Activated naive CD8-positive, alpha-beta T cell treated with anti-CD3 and anti-CD28 coated beads, Interleukin-2, amount 50 U/mL, for 24 hours (primary cell): ENCODE measurements at regions not wholly inside any gene's neighbourhood (a gene's known extent, or its start where the extent isn't known, plus 50 kb on each side); places are given as distances from the start of the nearest gene placed in this dataset.

Source experiments
- ATAC-seq: fragments of 150-1000 bp; cut with Tn5 transposase; one replicate; pipeline ENCODE4 v1.10.0; 2021
- DNase-seq: peaks from one replicate; pipeline ENCODE4 v3.0.0; 2021
- H3K27ac Mint-ChIP-seq: one replicate; pipeline ENCODE4 v1.8.0; 2021; ENCODE audit warnings: mild to moderate bottlenecking, mixed read lengths
- H3K27me3 Mint-ChIP-seq: one replicate; pipeline ENCODE4 v1.8.0; 2021; ENCODE audit warnings: mixed read lengths
- H3K36me3 Mint-ChIP-seq: one replicate; pipeline ENCODE4 v1.8.0; 2021; ENCODE audit warnings: low read depth, mixed read lengths
- H3K4me1 Mint-ChIP-seq: one replicate; pipeline ENCODE4 v1.8.0; 2021; ENCODE audit warnings: mixed read lengths
- H3K4me3 Mint-ChIP-seq: one replicate; pipeline ENCODE4 v1.8.0; 2021; ENCODE audit warnings: mild to moderate bottlenecking, moderate library complexity, mixed read lengths
- H3K9me3 Mint-ChIP-seq: one replicate; pipeline ENCODE4 v1.8.0; 2021; ENCODE audit warnings: mixed read lengths

GRCh38 chr1:228917342-228917741 lies 182.1 kb downstream of the RHOU start:
- H3K36me3 Mint-ChIP-seq = no peaks in the 10 kb centered on the region
- H3K4me1 Mint-ChIP-seq = no peaks in the 10 kb centered on the region
- no peaks in the 10 kb centered on the region for H3K27me3 Mint-ChIP-seq
- no peak for ATAC-seq
- H3K27ac Mint-ChIP-seq = no peak overlapping the region
- H3K4me3 Mint-ChIP-seq = no peak overlapping the region
- no peak for DNase-seq
- peaks cover 3% of the 10 kb centered on the region for H3K9me3 Mint-ChIP-seq

DNA sequence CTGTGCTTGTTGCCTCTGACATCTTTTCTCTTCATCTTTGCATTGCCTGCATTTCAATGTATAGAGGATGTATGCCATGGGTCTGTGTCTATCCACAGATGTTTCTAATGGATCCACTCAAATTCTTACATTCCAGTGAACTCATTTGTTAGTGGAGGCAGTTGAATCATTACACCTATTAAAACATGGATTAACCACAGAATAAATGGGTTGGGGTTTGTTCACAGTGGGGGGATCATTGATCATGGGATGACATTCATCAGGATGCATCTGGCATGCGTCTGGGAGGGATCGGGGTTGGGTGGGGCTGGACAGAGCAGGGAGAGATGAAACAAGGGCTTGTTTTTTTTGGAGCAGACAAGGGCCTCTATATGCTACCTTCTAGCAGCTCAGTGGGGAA lies 182.5 kb downstream of the RHOU start:
- no peaks in the 10 kb centered on the region for H3K36me3 Mint-ChIP-seq
- no peak for ATAC-seq
- no peaks in the 10 kb centered on the region for H3K27me3 Mint-ChIP-seq
- H3K27ac Mint-ChIP-seq = no peak overlapping the region
- no peak overlapping the region for H3K4me3 Mint-ChIP-seq
- peaks cover 3% of the 10 kb centered on the region for H3K9me3 Mint-ChIP-seq
- no peaks in the 10 kb centered on the region for H3K4me1 Mint-ChIP-seq
- no peak for DNase-seq

- no peak overlapping the region for H3K4me3 Mint-ChIP-seq
- no peak for ATAC-seq
- no peak overlapping the region for H3K27ac Mint-ChIP-seq
- no peak for DNase-seq
- no peaks in the 10 kb centered on the region for H3K36me3 Mint-ChIP-seq
- H3K27me3 Mint-ChIP-seq = no peaks in the 10 kb centered on the region
- H3K4me1 Mint-ChIP-seq = no peaks in the 10 kb centered on the region
- peaks cover 3% of the 10 kb centered on the region for H3K9me3 Mint-ChIP-seq
Observed at GRCh38 chr1:228918335-228918734, 183.1 kb downstream of the RHOU start.

GRCh38 chr1:228919914-228920313 lies 184.6 kb downstream of the RHOU start:
- Mint-ChIP-seq H3K36me3 (no peaks in the 10 kb centered on the region), H3K4me3 (no peak overlapping the region), H3K4me1 (no peaks in the 10 kb centered on the region), H3K27ac (no peak overlapping the region), H3K9me3 (peaks cover 3% of the 10 kb centered on the region), H3K27me3 (no peaks in the 10 kb centered on the region)
- ATAC-seq (no peak), DNase-seq (no peak)

GRCh38 chr1:228920831-228921230 lies 185.6 kb downstream of the RHOU start:
- no peak for ATAC-seq
- Mint-ChIP-seq H3K27ac (no peak overlapping the region), H3K4me3 (no peak overlapping the region), H3K36me3 (no peaks in the 10 kb centered on the region), H3K27me3 (no peaks in the 10 kb centered on the region), H3K9me3 (peaks cover 3% of the 10 kb centered on the region), H3K4me1 (no peaks in the 10 kb centered on the region)
- no peak for DNase-seq

DNA sequence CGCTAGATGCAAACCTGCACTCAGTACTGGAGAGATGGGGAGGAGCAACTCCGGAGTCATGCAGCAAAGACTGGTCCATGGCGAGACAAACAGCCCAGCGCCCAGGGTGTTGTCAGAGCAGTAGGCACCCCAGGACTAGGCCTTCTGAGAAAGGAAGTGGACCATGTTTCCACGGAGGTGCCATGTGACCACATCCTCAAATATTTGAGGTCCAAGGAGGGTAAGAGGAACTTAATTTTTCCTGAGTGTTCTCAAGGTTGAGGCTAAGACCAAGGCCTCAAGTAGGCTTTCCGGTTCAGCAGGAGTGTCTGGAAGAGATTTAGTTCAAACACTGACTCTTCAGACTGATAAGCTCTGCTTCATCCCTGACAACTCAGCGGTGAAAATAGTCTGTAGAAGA lies 186.2 kb downstream of the RHOU start:
- Mint-ChIP-seq H3K9me3 (no peaks in the 10 kb centered on the region), H3K27me3 (no peaks in the 10 kb centered on the region), H3K4me3 (no peak overlapping the region), H3K4me1 (no peaks in the 10 kb centered on the region), H3K36me3 (no peaks in the 10 kb centered on the region), H3K27ac (no peak overlapping the region)
- ATAC-seq (no peak), DNase-seq (no peak)

DNA sequence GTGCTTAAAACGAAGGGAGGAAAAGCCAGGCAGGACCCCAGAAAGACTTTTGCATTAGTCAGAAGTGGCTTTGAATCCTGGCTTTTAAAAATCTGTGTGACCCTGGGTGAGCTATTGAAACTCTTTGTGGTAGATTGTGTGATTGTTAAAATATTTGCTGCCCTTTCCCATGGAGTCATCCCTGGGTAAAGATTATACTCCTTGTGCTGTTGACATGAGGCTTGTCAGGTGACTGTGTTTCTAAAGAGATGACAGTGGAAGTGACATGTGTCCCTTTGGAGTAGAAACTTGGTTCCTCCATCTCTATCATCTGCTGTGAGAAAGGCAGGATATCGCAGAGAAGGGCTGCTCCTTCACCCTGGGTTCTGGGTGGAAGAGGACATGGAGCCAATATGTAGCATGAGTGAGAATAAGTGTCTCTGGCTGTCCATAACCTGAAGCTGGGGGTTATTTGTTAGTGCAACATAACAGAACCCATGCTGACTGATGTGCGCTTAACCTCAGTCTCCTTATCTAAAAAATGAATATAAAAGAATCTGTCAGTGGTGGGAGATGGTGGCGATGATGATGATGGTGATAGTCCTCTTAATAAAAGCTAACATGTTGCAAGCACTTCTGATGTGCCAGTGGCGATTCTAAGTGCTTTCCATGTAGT lies 187.6 kb downstream of the RHOU start:
- peaks cover 1% of the 10 kb centered on the region for H3K4me1 Mint-ChIP-seq
- H3K36me3 Mint-ChIP-seq = no peaks in the 10 kb centered on the region
- no peak overlapping the region for H3K27ac Mint-ChIP-seq
- no peak overlapping the region for H3K4me3 Mint-ChIP-seq
- no peaks in the 10 kb centered on the region for H3K9me3 Mint-ChIP-seq
- no peaks in the 10 kb centered on the region for H3K27me3 Mint-ChIP-seq
- no peak for DNase-seq
- ATAC-seq = no peak

- no peaks in the 10 kb centered on the region for H3K9me3 Mint-ChIP-seq
- H3K4me1 Mint-ChIP-seq = peaks cover 9% of the 10 kb centered on the region
- no peak overlapping the region for H3K4me3 Mint-ChIP-seq
- no peaks in the 10 kb centered on the region for H3K36me3 Mint-ChIP-seq
- DNase-seq (no peak), ATAC-seq (no peak)
- H3K27me3 Mint-ChIP-seq = no peaks in the 10 kb centered on the region
- no peak overlapping the region for H3K27ac Mint-ChIP-seq
Observed at GRCh38 chr1:228923973-228924686, 188.9 kb downstream of the RHOU start.

- peaks cover 8% of the 10 kb centered on the region for H3K9me3 Mint-ChIP-seq
- DNase-seq (no peak), ATAC-seq (no peak)
- no peak overlapping the region for H3K4me3 Mint-ChIP-seq
- peaks cover 9% of the 10 kb centered on the region for H3K4me1 Mint-ChIP-seq
- no peaks in the 10 kb centered on the region for H3K27me3 Mint-ChIP-seq
- no peaks in the 10 kb centered on the region for H3K36me3 Mint-ChIP-seq
- no peak overlapping the region for H3K27ac Mint-ChIP-seq
Observed at GRCh38 chr1:228925691-228926090, 190.4 kb downstream of the RHOU start.

DNA sequence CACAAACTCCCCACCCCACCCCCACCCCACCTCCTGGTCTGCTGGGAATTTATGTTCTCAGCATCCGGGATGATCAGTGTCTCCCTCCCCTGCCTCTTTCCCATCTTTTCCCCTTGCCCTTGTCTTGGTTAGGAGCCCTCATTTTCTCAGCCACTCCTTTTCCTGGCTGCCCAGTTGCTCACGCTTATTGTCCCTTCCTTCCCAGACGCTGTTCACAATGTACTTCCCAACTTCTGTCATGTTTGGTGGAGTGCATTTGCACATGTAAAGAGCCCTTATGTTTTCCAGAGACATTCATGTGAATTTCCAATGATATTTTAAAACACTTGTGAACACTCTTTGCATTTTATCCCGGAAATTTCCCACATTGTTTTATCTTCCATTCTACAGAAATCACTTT lies 192.1 kb downstream of the RHOU start:
- Mint-ChIP-seq H3K27me3 (no peaks in the 10 kb centered on the region), H3K9me3 (peaks cover 8% of the 10 kb centered on the region), H3K27ac (no peak overlapping the region), H3K4me3 (no peak overlapping the region), H3K36me3 (no peaks in the 10 kb centered on the region), H3K4me1 (peaks cover 9% of the 10 kb centered on the region)
- DNase-seq = no peak
- ATAC-seq = no peak

DNA sequence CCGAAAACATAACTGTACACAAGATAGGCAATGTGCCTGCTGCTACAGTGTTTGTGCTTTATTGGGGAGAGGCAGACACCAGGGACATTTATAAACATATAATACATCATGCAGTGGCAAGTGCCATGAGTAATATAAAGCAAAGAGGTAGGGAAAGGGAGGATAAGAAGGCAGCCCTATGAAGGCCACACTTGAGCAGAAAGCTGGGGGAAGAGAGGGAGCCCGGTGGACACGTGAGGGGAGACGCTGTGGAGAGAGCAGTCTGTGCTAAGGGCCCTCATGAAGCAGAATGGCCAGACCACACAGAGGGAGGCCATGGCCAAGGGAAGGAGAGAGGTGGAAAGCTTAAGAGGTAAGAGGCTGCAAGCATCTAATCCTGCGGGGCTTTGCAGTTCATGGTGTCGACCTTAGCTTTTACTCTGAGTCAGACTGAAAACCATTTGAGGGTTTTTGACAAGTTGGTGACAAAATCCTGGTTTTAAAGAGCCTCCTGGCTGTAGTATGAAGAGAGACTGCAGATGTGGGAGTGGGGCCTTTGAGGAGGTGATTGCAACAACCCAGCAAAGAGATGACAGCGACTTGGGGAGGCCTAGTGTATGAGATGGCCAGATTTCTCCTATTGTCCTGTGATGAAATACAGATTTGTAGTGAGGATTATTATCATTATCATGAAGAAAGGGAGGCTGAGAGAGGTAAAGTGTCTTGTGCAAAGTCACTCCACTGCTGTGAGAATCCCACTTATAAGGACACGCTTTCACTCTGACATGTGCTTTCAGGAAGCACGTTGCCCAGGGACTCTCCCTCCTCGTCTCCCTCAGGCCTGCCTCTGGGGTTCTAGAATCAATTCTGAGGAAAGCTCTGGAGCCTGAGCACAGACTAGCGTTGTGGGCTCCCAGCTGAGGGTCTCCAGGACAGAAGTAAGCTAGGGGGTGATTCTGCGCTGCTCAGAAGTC lies 192.9 kb downstream of the RHOU start:
- Mint-ChIP-seq H3K4me1 (peaks cover 9% of the 10 kb centered on the region), H3K36me3 (no peaks in the 10 kb centered on the region), H3K27ac (peak overlapping the region; percentile 6), H3K4me3 (no peak overlapping the region), H3K9me3 (peaks cover 8% of the 10 kb centered on the region), H3K27me3 (no peaks in the 10 kb centered on the region)
- DNase-seq (no peak), ATAC-seq (peak; percentile 83)

GRCh38 chr1:228929476-228930027 lies 194.3 kb downstream of the RHOU start:
- ATAC-seq = no peak
- Mint-ChIP-seq H3K27ac (no peak overlapping the region), H3K27me3 (no peaks in the 10 kb centered on the region), H3K36me3 (no peaks in the 10 kb centered on the region), H3K4me3 (no peak overlapping the region), H3K9me3 (peaks cover 8% of the 10 kb centered on the region), H3K4me1 (peaks cover 9% of the 10 kb centered on the region)
- DNase-seq = no peak

GRCh38 chr1:228930479-228930957 lies 195.2 kb downstream of the RHOU start:
- no peaks in the 10 kb centered on the region for H3K27me3 Mint-ChIP-seq
- H3K9me3 Mint-ChIP-seq = peaks cover 8% of the 10 kb centered on the region
- peaks cover 9% of the 10 kb centered on the region for H3K4me1 Mint-ChIP-seq
- H3K27ac Mint-ChIP-seq = no peak overlapping the region
- DNase-seq (no peak), ATAC-seq (no peak)
- H3K36me3 Mint-ChIP-seq = no peaks in the 10 kb centered on the region
- H3K4me3 Mint-ChIP-seq = no peak overlapping the region

GRCh38 chr1:228933753-228934152 lies 198.5 kb downstream of the RHOU start:
- Mint-ChIP-seq H3K9me3 (peaks cover 8% of the 10 kb centered on the region), H3K36me3 (no peaks in the 10 kb centered on the region), H3K27me3 (no peaks in the 10 kb centered on the region), H3K4me1 (peaks cover 32% of the 10 kb centered on the region), H3K27ac (no peak overlapping the region), H3K4me3 (no peak overlapping the region)
- DNase-seq (no peak), ATAC-seq (no peak)
